NOMO-1 treated with dmso at 0.1 percent for 144 hours (cell line): ENCODE measurements at regions not wholly inside any gene's neighbourhood (a gene's known extent, or its start where the extent isn't known, plus 50 kb on each side); places are given as distances from the start of the nearest gene placed in this dataset.

ENCODE experiments used
- DNase-seq: peaks from one replicate; lab custom pipeline; 2025; ENCODE audit not compliant: unreplicated experiment; lab: John Stamatoyannopoulos, UW

DNA sequence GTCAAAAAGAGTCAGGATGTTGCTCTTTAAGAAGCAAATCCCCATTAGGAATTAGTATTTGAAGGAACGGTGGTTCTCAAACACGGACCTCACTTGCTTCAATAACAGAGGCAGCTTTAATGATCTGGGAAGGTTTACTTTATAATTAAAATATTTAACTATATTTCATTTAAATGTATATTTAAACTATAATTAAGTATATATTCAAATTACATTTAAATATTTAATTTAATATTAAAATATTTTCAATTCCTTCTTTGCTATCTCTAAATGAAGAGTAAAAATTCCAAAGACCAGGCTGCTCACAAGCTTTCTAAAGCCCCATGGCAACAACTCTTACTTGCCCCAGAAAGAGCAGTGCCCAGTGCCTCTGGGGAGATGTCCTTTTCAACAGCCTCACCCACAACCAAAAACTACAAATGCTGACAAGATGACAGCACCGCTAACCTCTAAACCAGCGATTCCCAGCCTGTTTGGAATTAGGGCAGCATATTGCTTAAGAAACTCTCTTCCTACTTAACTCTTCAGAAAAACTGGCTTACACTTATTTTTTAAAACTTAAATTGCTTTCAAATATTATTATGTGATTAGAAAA lies 62.9 kb upstream of the POU3F3 start:
- DNase-seq: no peak

DNA sequence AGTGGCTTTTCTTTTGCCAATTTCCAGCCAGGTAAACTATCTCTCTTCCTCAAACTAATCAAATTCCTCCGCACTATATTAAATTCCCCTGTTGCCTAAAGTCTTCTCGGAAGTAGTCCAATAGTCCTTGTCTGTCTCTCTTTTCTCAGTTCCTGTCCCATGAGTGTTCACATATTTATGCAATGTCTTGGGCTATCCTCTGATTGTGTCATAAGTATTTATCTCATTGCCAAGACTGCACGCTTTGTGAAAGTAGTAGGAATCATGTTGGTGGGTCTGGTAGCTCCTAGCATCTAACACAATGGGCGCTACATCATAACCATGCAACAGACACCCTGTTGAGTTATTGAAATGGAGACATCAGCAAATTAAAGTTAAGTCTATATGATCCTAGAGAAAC lies 59.9 kb upstream of the POU3F3 start:
- DNase-seq: no peak

DNA sequence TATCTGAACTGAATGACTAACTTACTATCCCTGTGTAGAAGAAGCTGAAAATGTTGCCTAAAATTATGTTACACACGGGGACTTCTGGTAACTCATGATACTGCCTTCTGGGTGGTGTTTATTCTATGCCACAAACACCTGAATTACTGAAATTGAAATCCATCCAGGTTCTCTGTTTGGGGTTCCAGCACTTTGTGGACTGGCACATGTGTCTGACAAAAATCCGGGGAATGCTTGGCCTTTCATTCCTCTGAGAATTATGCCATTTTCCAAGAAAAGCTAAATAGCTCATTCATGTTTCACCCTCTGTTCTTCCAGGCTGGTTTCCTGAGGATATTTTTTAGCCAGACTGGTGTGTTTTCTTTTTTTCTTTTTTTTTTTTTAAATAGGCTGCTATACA lies 59.5 kb upstream of the POU3F3 start:
- no peak for DNase-seq
